Activated CD4-positive, alpha-beta T cell treated with anti-CD3 and anti-CD28 coated beads, Interleukin-2, amount 50 U/mL, for 4 hours (primary cell): ENCODE measurements at regions not wholly inside any gene's neighbourhood (a gene's known extent, or its start where the extent isn't known, plus 50 kb on each side); places are given as distances from the start of the nearest gene placed in this dataset.
"Not testable (repeated sequence)": the region's sequence is repeated elsewhere in the genome, so short reads cannot be mapped to it uniquely, and the experiment has no call there.

Experiments used
- DNase-seq, 2 experiments: peaks; one replicate each; pipeline ENCODE4 v3.0.0-alpha.2; 2020

GRCh38 chr19:13712767-13713201 lies 51.5 kb upstream of the MRI1 start:
- DNase-seq = no peak

- no peak for DNase-seq
Measured at GRCh38 chr19:13707915-13708314, 56.4 kb upstream of the MRI1 start.

GRCh38 chr19:13705928-13706447 lies 58.3 kb upstream of the MRI1 start:
- no peak for DNase-seq

GRCh38 chr19:13705201-13705600 lies 59.1 kb upstream of the MRI1 start:
- DNase-seq = no peak

DNA sequence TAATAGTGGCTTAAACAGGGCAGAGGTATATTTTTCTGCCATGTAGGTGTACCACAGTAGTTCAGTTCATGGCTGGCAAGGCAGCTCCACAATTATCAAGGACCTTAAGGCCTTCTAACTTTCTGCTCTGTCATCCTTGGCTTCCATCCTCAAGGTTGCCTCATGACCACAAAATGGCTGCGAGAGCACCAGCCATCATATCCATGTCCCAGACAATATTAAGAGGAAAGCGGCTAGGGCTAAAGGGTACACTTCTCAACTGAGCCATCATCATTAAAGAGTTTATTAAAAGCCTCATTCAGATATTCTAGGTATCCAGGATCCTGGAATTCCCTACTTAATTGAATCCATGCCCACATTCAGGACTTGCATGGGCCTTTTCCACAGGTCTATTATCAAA lies 62.7 kb upstream of the MRI1 start:
- no peak for DNase-seq

DNA sequence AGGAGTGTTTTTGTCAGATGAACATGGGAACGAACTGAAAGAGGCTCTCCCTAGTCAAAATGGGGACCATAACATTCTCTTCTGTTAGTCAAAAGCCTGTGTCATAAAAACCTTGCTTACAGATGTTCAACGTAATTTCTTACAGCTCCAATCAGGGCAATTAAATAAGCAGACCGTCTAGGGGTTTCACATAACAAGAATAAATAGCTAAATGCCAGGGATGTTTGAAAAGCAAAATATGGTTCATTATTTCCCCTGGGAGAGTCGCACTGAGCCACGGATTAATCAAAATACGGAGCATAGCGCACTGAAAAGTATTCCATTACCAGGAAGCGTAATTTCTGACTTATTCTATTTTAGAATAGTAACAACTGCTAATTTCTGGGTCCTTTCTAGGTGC lies 63.7 kb upstream of the MRI1 start:
- no peak for DNase-seq

DNA sequence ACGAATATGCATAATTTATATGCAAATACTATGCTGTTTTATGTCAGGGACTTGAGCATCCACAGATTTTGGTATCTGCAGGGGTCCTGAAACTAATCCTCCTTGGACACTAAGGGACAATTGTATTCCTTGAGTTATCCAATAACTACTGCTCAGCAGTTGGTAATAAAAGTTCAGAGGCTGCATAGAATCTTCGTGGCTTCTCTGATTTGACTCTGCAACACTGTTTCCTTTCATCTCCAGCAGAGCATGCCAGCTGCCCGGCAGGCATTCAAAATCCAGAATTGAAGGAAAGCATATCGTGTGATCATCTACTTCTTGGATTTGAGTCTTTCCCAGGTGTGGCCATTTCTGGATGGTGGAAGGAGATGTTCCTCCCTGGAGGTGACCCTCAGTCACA lies 64.5 kb upstream of the MRI1 start:
- no peak for DNase-seq

DNA sequence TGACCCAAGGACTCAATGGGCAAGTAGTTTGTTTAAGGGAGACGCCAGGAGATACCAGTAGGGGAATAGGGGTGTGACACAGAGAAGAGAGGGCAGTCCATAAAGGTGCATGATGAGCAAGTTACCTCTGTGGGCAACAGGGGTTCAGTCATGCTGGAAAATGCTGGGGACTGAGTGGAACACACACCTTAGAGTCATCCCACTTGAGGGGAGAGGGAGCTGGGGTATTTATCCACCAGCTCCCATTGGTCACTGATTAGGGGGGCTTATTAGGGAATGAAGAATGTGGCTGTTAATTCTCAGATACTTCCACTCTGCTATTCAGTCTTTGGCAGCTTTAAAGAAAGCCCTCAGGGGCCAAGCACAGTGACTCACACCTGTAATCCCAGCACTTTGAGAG lies 67.5 kb upstream of the MRI1 start:
- DNase-seq = no peak

DNA sequence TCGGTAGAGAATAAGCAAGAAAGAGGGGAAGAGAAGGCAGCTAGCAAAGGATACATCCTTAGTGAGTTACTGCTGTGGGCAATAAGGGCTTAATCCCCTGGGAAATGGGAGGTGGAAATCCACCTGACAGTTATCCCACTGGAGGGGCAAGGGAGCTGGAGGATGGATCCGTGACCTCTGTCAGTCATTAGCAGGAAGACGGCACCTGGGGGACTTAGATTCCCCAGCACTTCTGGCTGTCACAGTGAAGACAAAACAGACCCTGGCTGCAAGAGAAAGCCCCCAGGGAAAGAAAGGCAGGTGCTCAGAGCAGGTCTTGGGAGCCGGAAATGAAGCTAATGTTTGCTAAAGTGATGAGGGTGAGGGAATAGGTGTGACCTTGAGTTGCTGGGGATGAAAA lies 70.4 kb upstream of the MRI1 start:
- no peak for DNase-seq

DNA sequence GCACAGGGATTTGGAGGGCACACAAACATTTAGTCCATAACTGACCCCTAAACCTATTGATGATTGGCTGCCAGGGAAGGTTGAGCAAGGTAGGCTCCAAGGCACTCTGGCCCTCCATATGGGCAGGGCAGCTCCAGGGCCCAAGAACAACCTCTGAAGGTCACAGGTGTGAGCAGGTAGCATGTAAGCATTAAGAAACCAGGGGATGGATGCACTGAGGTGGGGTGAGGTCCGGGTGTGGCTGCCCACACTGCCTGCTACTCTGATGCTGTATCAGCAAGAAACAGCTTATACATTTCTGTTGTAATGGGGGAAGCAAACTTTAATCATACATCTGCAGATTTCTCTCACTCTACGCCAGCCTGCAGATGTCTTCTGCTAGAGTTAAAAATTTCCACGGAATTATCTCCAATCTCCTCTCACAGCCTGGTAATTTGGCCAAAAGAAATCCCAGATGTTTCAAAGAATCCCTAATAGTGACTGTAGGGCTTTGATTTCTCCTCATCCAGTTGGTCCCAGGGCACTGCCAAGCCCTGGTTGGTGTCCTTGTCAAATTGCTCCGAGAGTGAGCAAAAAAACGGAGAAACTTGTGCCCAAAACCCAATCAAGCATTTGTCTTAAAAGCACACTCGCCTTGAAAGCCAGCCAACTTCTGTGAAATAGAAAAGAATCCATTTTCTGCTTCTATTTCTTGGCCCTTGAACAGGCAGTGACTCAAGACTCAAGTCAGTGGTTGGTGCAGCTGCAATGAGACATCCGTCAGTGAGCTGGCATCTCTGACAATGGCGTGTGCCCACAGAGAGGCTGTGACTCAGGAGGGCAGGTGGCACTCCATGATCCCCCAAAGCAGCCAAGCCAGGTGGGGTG lies 72.5 kb upstream of the MRI1 start:
- DNase-seq = no peak

GRCh38 chr19:13689085-13689484 lies 75.2 kb upstream of the MRI1 start:
- no peak for DNase-seq

GRCh38 chr19:13684021-13684420 lies 80.3 kb upstream of the MRI1 start:
- DNase-seq = no peak

DNA sequence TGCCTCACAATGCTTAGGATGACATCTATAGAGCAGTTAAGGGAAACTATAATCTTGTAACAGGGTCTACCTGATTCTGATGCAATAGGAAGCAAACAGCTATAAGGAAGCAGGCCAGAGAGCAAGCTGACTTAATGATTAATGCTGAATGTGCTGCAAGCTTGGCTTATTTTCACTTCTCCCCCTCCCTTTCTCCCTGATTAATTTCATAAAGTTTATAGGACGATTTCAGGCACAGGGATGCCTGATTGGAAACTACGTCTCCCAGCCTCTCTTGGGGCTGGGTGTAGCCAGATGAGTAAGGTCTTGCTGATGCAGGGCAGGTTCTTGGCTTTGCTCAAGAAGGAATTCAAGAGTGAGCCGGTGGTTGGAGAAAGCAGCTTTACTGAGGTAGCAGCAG lies 82.8 kb upstream of the MRI1 start:
- DNase-seq = no peak

DNA sequence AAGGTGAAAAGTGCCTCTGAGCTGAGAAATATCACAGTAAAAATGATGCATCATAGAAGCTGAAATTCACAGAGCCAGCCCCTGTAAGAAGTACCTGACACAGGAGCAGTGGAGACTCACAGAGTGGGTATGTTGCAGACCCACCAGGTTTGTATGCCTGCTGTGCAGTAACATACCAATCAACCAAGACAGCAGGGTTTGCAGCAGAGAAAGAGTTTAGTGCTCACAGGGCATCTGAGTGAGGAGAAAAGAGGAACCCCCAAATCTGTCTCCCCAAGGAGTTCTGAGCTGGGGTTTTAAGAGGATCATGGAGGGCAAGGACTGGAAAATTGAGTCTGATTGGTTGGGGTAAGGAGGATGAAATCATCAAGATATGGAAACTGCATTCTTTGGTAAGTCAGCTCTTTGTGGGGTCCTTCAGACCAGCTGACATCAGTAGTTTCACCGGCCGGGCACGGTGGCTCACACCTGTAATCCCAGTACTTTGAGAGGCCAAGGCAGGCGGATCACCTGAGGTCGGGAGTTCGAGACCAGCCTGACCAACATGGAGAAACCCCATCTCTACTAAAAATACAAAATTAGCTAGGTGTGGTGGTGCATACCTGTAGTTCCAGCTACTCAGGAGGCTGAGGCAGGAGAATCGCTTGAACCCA lies 83.5 kb upstream of the MRI1 start:
- not testable (repeated sequence) for DNase-seq

DNA sequence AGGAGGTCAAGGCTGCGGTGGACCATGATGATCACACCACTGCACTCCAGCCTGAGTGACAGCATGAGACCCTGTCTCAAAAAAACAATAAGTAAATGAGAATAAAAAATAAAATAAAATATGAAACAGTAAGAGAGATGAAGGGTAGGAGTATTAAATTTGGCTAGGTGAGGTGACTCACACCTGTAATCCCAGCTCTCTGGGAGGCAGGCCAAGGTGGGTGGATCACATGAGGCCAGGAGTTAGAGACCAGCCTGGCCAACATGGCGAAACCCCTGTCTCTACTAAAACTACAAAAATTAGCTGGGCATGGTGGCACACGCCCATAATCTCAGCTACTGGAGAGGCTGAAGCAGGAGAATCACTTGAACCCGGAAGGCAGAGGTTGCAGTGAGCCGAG lies 87.4 kb upstream of the MRI1 start:
- DNase-seq = not testable (repeated sequence)

DNA sequence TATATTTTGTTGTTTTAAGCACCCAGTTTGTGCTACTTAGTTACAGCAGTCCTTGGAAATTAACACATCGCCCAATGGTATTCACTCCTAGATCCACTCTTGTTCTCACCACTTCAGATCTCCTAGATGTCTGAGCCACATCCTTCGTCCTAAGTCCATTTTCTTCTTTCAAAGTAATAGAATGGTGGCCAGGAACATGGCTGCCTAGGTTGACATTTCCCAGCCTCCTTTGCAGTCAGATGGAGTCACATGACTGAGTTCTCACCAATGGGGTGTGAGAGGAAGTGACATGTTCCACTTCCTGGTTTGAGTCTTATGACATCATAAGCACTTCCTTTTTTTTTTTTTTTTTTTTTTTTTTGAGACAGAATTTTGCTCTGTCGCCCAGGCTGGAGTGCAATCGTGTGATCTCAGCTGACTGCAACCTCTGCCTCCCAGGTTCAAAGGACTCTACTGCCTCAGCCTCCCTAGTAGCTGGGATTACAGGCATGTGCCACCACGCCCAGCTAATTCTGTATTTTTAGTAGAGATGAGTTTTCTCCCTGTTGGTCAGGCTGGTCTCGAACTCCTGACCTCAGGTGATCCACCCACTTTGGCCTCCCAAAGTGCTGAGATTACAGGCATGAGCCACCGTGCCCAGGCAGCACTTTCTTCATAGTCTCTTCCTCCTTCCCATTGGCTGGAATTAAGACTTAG lies 91.7 kb upstream of the MRI1 start:
- not testable (repeated sequence) for DNase-seq

DNA sequence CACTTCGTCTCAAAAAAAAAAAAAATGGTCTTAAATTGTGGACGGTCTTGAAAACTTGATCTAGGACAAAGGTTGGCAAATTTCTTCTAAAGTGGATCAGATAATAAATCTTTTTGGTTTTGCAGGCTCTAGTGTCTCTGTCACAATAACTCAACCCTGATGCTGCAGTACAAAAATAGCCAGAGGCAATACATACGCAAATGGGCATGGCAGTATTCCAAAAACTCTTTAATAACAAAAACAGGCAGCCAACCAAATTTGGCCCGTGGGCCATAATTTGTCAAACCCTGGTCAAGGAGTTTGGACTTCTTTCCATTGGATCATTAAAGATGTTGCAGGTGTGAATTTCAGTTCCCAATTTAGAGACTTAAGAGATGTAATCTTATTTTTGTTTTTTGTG lies 93.5 kb upstream of the MRI1 start:
- no peak for DNase-seq

DNA sequence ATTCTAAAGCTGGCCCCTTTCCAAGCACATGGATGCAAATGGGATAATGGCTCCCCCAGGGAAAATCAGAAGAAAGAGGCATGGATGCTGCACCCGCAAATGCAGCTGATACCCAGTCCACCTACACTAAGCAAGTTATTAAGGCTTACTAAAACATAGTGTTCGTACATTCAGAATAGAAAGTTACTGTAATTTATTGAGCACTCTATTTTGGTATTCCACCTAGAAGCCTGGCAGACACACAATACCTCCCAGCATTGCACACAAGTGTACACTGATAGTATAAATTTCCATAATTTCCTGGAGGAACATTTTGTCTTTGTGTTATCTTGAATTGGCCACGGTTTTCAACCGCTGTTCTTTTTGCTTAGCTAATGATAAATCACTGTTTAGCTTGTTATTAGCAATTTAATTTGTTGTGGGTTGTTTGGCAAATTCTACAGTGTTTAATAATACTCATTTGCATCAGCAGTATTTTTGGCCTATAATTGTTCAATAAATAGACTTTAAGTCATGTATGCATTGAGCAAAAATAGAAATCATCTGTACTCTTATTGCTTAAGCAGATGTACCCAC lies 94.5 kb upstream of the MRI1 start:
- DNase-seq = no peak

- no peak for DNase-seq
Measured at GRCh38 chr19:13668964-13669363, 95.4 kb upstream of the MRI1 start.

GRCh38 chr19:13666165-13666564 lies 98.2 kb upstream of the MRI1 start:
- DNase-seq = no peak

GRCh38 chr19:13665125-13665905 lies 99.0 kb upstream of the MRI1 start:
- DNase-seq = no peak

DNA sequence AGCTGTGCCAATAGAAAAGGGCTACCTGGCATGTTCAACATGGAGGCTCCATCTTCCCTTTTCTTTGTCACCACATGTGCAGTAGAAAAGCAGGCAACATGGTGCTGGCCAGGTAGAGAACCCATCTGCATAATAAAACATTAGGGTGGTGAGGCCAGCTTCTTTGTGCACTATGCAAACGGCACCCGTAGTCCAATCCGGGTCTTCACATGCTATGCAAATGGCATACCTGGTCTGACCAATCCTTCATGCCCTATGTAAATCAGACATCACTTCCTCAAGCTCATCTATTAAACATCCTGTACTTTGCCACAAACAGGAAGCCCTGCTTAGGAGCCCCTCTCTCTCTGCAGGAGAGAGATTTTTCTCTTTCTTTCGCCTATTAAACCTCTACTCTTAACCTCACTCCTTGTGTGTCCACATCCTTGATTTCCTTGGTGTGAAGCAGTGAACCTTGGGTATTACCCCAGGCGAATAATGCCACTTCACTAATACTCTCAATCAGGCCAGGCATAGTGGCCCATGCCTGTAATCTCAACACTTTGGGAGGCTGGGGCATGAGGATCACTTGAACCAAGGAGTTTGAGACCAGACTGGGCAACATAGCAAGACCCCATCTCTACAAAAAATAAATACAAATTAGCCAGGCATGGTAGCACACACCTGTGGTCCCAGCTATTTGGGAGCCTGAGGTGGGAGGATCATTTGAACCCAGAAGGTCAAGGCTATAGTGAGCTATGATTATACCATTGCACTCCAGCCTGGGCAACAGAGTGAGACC lies 111.3 kb upstream of the MRI1 start:
- DNase-seq = no peak
